ELR (cell line): ENCODE measurements at regions not wholly inside any gene's neighbourhood (a gene's known extent, or its start where the extent isn't known, plus 50 kb on each side); places are given as distances from the start of the nearest gene placed in this dataset.

ENCODE experiments used
- DNase-seq: peaks from one replicate; pipeline ENCODE4 v3.0.0-alpha.2; 2015; ENCODE audit warnings: low read depth

DNA sequence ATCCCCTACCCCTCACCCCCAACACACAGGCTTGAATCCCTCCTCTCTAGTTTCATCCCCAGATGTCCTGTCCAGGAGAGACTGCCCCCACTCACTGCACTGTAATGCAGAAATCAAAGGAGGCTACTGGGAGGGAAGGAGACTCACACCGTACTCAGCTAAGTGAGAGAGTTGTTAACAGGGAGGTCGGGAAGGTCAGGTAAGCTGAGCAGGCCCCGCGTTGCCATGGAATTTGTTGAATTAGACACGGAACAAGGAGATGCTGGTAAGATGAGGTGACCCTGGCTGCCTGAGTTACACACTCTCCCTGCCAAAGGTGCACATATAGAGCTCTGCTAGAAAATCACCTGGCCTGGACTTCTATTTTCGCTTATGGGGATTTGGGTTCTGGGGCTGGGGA lies 197.9 kb downstream of the NXPE2 start:
- no peak for DNase-seq

DNA sequence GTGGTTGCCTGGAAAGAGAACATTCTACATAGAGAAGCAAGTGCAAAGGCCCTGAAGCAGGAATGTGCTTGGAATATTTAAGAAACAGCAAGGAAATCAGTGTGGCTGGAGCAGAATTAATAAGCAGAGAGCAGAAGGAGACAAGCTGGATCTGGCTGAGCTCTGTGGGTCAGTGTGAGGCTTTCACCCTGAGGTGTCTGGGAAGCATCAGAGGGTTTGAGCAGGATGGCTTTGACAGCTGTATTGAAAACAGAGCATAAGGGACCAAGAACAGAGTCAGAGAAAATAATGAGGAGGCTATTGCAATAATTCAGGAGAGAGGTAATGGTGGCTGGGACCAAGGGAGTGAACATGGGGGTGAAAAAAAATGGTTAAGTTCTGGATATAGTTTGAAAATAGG lies 199.6 kb downstream of the NXPE2 start:
- DNase-seq = no peak

DNA sequence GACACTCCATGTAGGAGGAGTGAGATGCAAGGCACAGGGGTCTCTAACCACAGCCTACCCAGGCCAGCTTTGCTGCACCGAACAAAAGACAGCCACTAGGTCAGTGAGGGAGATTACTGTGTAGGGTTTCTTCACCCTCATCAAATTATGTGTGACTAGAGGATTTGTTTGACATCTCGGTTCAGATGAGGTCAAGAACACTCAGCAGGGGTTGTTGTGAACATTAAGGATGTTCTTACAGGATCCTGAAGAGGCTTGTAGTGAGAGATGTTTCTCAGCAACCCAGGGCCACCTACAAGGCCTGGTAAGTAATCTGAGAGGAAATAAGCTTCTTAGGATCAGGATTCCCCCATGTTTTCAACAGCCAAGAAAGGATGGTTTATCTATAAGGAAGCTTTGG lies 202.1 kb downstream of the NXPE2 start:
- DNase-seq = no peak

DNA sequence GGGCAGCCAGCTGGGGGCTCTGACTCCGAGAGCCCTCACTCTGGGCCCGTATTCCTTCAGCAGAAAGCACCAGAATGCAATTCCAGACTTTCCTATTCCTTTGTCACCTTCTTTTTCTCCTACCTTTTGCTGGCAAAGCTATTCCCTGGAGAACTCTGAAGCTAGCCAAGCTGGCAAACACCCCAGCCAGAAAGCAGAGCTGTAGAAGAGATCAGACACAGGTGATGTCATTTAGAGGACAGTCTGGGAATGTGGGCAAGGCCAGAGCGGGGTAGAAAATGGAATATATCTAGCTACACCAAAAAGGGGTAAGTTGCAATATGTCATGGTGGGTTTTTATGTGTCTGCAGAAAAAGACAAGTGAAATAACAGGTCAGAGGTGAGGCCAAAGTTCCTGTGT lies 205.1 kb downstream of the NXPE2 start:
- DNase-seq = no peak

DNA sequence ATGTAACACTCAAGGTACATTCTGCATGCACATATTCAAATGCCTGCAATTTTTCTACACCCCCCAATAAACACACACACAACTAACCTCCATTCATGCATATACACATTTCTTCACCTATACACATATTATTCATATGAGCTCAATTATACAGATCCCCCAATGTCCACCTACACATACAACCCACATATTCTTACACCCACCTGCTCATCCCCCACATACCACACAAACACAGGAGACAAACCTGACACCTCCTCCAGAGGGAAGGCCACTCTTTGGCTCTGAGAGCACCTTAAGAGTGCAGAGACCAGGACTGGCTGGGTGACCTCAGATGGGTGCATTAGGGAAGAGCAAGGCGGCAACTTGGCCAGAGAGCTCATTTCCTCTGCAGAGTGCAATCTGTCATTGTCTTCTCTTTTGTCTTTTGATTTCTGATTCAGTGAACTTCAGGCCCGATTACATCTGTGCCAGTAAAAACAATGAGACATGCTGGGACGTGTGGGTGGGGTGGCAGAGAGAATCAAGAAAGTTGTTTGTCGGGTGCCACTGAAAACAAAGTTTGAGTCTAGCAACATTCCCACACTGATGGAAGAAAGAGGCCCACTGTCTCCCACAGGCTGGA lies 208.4 kb downstream of the NXPE2 start:
- DNase-seq = no peak

DNA sequence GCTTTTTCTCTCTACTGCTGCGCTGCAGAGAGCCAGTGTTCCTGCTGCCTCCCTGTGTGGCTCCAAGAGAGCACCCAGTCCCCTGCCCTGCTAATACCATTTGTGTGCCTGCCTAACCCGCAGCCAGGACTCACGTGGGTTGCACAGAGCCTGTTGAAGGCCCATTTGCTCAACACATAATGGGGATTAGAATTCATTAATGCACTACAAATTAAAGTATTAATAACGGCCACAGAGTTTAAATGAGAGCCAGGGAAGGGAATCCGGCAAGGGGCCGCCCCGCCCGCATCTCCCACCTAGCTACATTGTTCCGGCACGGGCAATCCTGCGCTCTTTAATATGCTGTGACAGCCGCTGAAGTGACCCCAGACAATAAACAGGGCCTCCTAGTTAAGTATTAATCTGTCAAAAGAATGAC lies 211.3 kb downstream of the NXPE2 start:
- no peak for DNase-seq

DNA sequence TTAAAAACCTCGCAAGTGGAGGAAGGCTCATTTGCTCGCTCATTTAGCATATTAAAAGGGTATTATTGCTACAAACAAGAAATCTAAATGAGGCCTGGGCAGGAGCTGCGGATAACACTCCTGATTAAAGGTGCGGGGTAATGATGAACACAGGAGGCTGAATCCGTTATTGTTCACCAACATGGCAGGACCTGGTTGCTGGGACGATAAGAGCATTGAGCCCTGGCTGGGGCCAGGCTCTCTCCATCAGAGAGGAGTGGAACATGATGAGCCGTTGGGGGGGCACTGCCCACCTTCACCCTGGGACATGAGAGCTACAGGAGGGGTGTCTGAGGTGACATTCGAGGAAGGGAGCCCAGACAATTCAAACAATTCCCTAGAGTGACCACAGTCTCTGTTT lies 211.7 kb downstream of the NXPE2 start:
- DNase-seq = no peak

DNA sequence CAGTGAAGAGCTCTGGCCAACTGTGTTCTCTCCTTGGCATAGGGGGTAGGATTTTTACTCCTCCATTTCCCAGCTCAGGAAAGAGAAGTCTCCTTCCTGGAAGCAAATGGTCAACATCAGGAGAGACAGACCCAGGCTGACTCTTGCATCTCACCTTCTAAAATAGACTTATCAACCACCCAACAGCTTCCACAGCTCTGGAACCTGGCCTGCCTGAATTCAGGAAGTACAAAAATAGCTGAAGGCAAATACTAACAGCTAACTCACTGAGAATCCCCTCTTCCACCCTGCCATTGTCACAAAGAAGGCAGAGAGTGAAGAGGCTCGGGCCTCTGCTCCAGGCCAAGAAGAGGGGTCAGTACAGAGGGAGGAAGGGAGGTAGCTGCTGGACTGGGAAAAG lies 213.6 kb downstream of the NXPE2 start:
- no peak for DNase-seq

DNA sequence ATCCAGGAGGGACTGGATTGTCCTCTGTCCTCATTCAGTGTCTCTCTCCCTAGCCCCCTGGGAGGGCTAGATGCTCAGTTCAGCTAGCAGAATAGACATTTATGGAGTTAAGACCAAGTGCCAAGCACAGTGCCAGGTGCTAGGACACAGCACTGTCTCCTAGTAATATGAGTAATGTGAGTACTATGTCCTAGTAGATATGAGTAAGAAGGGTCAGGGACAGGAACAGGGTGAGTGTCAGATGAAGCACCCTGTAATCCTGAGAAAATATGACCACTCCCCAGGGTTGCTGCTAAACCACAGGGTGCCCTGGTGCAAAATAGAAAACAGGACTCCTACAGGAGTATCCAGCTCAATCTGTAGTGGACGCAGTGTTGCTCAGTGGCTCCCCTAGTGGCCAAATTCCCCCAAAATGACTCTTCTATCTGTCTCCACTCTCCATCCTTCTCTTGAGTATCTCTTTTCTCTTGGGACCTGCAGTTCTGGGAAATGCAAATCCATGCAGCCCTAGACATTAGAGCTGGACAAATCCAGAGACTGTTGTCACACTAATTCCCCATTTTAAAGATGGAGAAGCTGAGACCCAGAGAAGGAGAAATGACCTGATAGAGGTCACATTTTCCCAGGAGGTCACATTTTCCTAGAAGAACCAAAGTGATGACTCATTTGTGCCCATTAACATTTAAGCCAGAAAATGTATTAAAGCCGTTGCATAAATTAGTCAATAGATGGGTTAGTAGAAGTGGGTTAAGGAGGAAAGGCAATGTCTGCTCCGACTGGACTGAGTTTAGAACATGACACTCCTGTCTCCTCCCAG lies 214.3 kb downstream of the NXPE2 start:
- peak; percentile 1 for DNase-seq

DNA sequence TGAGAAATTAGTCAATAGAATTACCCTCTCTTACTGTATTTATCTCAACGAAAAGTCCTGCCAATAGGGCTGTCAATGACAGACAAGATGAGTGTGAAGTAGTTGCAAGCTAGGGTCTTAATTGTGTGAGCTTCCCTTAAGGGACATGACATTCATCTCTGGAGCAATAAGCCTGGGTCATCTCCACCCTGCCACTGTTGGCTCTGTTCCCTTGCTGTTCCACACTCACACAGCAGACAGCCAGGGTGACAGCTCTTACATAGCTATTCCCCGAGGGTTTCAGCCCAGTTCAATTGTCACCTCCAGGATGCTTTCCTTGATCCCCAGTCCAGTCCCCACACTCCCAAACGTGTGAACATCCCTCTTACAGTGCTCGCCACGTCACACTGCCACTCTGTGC lies 215.0 kb downstream of the NXPE2 start:
- no peak for DNase-seq

DNA sequence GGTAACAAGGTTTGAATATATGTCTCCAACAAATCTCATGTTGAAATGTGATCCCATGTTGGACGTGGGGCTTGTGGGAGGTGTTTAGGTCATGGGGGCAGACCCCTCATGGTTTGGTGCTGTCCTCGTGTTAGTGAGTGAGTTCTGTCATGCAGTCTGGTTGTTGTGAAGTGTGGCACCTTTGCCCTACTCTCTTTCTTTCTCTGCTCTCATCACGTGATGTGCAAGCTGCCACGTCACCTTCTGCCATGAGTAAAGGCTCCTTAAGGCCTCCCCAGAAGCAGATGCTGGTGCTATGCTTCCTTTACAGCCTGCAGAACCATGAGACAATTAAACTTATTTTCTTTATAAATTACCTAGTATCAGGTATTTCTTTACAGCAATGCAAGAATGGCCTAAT lies 218.3 kb downstream of the NXPE2 start:
- DNase-seq = no peak

DNA sequence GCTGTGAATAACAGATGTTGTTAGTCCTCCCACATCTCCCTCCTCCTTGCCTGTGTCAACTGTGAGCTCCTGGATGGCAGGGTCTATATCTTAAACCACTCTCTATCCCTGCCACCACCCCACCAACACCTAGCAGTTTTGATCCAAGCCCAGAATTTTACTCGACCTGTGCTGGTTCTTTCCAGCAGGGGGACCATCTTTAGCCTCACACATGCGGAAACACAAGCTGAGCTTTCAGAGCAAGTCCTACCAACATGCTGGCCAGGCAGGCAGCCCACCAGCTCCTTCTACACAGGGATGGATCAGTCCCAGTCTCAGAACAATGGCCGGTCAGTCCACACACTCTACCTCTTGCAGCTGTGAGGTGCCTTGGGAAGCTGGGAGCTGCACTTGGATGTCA lies 231.5 kb downstream of the NXPE2 start:
- no peak for DNase-seq

DNA sequence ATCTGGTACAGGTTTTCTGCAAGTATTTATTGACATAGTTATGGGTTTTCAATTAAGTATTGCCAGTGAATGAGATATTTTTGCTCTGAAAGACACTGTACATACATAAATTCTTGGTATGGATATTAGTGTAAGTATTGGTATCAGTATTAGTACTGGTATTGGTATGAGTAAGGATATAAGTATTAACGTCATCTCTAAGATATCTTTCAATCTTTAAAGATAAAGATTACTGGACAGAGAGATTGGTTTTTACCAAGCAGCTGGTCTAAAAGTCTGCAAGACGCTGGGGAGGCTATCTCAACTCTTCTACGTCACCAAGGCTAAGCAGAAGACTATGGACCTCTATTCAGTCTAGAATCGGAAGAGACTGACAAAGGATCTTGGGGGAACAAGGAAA lies 234.5 kb downstream of the NXPE2 start:
- DNase-seq = no peak

DNA sequence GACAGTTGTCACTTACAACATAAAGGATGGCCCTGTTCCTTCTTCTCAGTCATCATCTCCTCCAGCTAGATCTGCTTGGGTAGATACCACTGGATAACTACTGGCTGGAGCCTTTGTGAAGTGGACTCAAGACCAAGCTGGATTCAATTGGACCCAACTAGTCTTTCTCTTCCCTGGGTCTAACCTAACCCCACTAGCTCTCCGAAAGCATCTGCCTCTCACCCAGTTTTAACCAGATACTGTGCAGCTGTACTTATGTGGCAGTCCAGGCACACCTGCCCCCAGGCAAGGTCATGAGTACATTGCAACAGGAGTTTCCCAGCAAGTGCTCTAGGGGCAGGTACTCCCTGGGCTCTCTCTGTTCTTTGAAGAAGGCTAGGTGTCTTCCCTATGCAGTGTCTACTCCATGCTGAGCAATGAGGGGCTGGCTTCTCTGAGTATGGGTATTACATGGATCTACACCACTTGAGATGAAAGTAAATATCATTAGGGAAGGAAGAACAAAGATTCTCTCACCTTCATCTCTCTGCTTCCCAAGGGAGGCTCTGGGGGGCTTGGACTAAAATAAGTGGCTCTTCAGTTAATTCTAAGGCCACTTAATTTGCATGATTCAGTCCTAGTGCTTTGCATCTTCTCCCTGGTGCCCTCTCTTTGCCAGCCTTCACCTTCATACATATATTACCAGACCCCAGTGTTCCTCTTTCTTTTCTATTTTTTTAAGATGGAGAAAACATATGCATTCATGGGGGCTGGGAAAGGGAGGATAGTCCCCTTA lies 236.1 kb downstream of the NXPE2 start:
- DNase-seq = no peak

DNA sequence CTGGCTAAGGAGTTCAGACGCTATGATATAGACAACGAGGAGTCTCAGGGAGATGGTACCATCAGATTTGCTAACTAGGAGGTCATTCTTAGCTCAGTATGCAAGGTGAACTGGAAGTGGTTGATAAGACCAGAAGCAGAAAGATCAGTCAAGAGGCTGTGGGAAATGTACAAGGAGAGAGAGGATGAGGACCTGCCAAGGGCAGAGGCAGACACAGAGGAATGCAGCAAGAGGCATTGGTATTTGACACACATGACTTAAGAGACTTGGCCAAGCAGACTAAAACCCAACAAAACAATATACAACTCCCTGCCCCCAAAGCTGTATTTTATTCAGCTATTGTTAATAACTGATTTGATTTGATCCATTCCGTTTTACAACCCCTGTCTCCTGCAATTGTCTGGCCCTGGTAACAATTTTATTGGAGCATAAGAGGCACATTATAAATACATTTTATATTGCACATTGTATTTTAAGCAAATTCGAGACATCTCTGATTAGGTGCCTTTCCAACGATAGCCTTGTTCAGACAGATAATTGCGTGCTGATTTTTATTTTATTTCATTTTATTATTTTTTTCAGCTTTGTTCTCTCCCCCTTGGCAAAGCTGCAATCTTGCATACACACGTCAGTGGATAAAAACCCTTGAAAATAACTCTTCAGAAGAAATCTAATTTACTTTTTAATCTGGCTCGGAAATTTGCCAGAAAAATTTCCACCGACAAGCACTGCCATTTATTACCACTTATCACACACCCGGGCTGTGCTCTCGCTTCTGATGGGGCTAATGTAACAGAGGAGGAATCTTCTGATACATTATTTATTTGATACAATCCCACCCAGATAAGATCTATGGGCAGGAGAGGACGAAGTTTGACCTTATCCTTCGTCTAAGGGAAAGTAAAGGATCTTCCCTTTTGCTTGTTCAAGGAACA lies 237.8 kb downstream of the NXPE2 start:
- no peak for DNase-seq

DNA sequence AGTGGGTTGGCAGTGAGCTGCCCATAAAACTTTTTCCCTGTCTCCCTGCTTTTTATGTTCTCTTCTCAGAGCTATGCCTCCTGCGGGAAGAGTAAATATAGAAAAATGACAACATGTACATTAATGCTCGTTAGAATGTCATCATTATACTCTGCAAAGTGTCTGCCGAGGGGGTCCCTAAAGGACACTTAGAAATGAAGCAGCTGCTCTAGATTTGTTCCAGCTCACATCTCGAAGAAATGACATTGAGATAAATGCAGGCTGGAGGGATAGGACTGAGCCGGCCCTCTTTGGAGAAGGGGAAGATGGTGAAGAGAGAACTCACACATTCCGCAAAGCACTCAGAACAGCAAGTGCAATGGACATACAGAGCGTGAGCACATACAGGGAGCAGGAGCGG lies 240.0 kb downstream of the NXPE2 start:
- no peak for DNase-seq

DNA sequence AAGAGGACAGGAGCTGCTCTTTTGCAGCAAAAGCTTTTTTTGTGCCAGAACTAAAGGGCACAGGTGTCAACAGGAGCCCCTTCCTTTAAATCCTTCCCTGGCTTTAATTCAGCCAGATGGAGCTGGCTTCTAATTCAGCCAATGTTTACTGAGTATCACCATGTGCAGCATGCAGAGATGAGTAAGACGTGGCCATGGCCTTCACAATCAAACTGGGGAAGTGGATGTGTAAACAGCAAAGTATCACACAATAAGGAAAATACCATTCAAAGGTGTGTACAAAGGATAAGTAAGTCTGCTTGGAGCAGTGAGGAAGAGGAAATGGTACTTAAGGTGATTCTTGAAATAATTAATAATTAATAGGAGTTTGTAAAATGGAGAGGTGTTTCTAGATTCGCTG lies 243.4 kb downstream of the NXPE2 start:
- no peak for DNase-seq

DNA sequence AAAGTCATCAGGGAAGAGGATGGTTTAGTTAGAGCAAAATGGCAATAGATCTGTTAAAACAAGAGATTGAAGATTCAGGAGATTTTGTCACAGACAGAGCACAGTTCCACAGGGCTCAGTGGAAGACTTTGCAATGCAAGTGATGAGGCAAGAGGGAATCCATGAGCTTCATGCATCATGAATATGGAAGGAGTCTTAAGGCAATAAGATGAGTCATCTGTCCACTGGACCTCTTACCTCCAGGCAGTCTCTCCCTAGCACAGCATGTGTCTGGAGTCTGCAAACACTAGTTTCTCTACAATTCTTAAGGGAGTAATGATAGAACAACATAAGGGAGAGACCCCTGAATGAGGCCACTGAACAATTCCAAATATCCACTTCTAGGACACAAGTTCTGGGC lies 245.7 kb downstream of the NXPE2 start:
- no peak for DNase-seq

DNA sequence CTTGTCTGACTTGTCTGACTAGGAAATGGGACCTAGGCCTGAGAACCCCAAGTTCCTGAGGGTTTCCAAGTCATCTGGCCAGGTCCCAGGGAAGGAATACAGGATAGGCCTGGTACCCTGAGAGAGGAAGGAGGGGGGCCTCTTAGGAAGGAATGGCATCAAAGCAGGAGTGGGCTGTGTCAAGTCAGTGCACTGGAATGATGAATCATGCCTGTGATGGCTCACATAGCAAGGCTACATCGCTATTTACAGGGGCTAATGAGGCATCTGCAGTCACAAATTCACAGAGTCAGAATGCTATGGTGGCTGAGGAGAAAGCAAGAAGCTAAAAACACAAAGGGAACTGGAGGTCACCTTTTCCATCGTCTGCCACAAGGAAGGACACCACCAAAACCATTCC lies 247.3 kb downstream of the NXPE2 start:
- no peak for DNase-seq

DNA sequence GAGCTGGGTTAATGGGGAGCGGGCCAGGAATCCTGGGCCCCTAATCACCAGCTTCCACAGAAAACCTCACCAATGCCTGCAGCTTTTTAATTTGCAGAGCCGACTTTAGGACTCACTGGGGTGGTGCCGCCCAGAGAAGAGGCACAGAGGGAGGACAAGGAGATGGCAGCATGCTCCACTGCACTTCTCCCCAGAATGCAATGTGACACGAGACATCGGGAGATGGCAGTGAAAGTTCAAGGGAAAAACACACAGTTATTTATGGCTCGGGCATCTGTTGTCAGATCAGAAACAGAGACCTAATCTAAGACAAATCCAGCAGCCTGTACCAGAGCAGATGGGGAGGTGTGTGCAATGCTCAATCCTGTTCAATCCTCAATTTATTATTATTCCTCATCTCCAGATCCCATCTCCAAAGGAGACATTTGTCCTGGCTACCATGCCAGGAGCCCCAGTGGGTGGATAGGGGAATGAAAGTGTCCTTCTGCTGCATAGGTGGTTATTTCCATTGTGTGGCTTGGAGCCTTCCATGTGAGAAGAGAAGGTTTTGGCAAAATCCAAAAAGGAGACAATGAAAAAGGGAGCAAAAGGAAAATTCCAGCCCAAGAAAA lies 250.0 kb downstream of the NXPE2 start:
- DNase-seq = no peak

DNA sequence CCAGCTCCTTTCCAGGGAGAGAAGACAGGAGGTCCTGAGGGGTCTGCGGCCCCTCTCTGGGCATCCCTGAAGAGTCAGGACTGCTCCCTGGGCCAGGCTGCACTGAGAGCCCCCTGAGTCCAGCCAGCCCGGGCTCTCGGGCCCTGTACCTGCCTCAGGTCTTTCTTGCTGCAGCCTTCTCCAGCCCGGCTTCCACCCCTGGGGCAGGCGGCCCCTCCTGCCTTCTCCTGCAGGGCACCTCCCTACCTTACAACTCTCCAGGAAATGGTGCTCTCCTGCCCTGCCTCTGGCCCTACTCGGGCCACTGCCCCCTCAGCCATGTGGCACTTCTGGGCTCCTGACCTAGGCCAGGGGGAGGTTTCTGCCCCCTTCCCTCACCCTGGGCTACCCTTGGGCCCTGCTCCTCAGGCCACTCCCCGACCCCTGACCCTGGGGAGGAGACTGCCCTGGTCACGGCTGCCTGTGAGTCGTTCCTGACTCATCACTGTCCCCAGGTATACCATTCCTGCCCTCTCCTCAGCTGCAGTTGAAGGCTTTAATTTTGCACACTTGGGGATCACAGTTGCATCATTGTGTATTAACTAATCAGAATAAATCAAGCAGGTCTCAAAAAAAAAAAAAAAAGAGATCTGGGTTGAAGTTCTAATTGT lies 251.1 kb downstream of the NXPE2 start:
- no peak for DNase-seq
